SK-MEL-5 (cell line): ENCODE measurements at regions not wholly inside any gene's neighbourhood (a gene's known extent, or its start where the extent isn't known, plus 50 kb on each side); places are given as distances from the start of the nearest gene placed in this dataset.
A peak's percentile ranks its signal among the peaks of the same experiment; 100 is the strongest.

Experiments
- DNase-seq: peaks from one replicate; pipeline ENCODE4 v3.0.0-alpha.2; 2016; ENCODE audit warnings: low read depth, low spot score
- in situ Hi-C: cut with HindIII; loops from 2 replicates; pipeline ENCODE4 v1.10.0; 2016; ENCODE audit warnings: low sequenced_read_pairs, high pct_unique_total_duplicates, low pct_unique_long_range_greater_than_20kb

GRCh38 chr15:70348581-70349344, 251.0 kb upstream of the TLE3 start:
- in situ Hi-C loops, result no loop called here
- DNase-seq, result peak; percentile 92

GRCh38 chr15:70348226-70348543, 250.5 kb upstream of the TLE3 start:
- DNase-seq, result no peak
- in situ Hi-C loops, result no loop called here

- DNase-seq, result no peak
Observed at GRCh38 chr15:70347321-70348225, 249.9 kb upstream of the TLE3 start.

GRCh38 chr15:70345251-70346019, 247.7 kb upstream of the TLE3 start:
- no peak for DNase-seq
- in situ Hi-C loops, result no loop called here

More at GRCh38 chr15:70347321-70348225, 249.9 kb upstream of the TLE3 start:
- in situ Hi-C loops, result no loop called here

GRCh38 chr15:70344666-70345065, 246.9 kb upstream of the TLE3 start:
- in situ Hi-C loops, result no loop called here
- DNase-seq, result no peak

- no peak for DNase-seq
- in situ Hi-C loops, result no loop called here
Observed at GRCh38 chr15:70343961-70344621, 246.4 kb upstream of the TLE3 start.

- in situ Hi-C loops, result no loop called here
- no peak for DNase-seq
Observed at GRCh38 chr15:70342554-70343548, 245.1 kb upstream of the TLE3 start.

- DNase-seq, result no peak
- in situ Hi-C loops, result no loop called here
Observed at GRCh38 chr15:70342141-70342540, 244.4 kb upstream of the TLE3 start.

- in situ Hi-C loops, result no loop called here
- DNase-seq, result no peak
Observed at GRCh38 chr15:70341566-70341965, 243.8 kb upstream of the TLE3 start.

GRCh38 chr15:70340494-70340870, 242.8 kb upstream of the TLE3 start:
- in situ Hi-C loops, result no loop called here
- no peak for DNase-seq

GRCh38 chr15:70339571-70340493, 242.1 kb upstream of the TLE3 start:
- in situ Hi-C loops, result no loop called here

GRCh38 chr15:70337277-70338186, 239.8 kb upstream of the TLE3 start:
- no peak for DNase-seq
- in situ Hi-C loops, result no loop called here

More at GRCh38 chr15:70339571-70340493, 242.1 kb upstream of the TLE3 start:
- no peak for DNase-seq

GRCh38 chr15:70336425-70337009, 238.8 kb upstream of the TLE3 start:
- in situ Hi-C loops, result no loop called here
- no peak for DNase-seq

- in situ Hi-C loops, result no loop called here
- DNase-seq, result no peak
Observed at GRCh38 chr15:70334286-70334685, 236.6 kb upstream of the TLE3 start.
